ENCODE measurements at regions not wholly inside any gene's neighbourhood (a gene's known extent, or its start where the extent isn't known, plus 50 kb on each side); places are given as distances from the start of the nearest gene placed in this dataset.

- intact Hi-C loops (cut with DNase I): no loop called here
- DNase-seq (no peak), FAIRE-seq (no peak), ATAC-seq (no peak)
- H3K4me1 ChIP-seq: no peaks in the 10 kb centered on the region
- H3K4me3 ChIP-seq: no peak overlapping the region
- TF ChIP-seq, protein P1, sequence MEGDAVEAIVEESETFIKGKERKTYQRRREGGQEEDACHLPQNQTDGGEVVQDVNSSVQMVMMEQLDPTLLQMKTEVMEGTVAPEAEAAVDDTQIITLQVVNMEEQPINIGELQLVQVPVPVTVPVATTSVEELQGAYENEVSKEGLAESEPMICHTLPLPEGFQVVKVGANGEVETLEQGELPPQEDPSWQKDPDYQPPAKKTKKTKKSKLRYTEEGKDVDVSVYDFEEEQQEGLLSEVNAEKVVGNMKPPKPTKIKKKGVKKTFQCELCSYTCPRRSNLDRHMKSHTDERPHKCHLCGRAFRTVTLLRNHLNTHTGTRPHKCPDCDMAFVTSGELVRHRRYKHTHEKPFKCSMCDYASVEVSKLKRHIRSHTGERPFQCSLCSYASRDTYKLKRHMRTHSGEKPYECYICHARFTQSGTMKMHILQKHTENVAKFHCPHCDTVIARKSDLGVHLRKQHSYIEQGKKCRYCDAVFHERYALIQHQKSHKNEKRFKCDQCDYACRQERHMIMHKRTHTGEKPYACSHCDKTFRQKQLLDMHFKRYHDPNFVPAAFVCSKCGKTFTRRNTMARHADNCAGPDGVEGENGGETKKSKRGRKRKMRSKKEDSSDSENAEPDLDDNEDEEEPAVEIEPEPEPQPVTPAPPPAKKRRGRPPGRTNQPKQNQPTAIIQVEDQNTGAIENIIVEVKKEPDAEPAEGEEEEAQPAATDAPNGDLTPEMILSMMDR (IDR thresholded peaks at IDR 0.05): no peak
- no peak overlapping the region for H3K27ac ChIP-seq
- WGBS, 2 donors: 65 to 81% methylated on average over 4 of the region's 4 CpGs
- no peaks in the 10 kb centered on the region for H3K36me3 ChIP-seq
- no peaks in the 10 kb centered on the region for H3K27me3 ChIP-seq
- H3K9me3 ChIP-seq: no peaks in the 10 kb centered on the region
These were observed 1475.0 kb downstream of the SLITRK1 start for GRCh38 chr13:82407321-82407720.

GRCh38 chr13:82374719-82375118, 1507.6 kb downstream of the SLITRK1 start:
- DNase-seq: no peak

DNA sequence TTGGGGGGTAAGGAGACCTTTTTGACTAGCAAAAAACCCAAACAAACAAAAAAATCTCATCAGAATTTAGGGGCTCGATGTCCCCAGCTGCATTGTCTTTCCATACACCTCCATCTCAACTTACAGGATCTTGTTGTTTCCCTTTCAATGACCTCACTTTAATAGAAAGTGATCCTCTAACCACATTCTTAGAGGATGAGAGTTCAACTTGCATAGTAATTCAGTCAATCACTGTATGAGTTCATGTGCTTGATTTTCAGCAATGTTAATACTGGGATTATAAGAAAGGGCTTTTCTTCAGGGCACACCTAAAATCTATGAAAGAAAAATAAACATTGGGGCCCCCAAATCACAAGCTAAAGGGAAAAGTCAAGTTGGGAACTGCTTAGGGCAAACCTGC, 1512.0 kb downstream of the SLITRK1 start:
- DNase-seq (no peak), FAIRE-seq (no peak), ATAC-seq (no peak)
- Histone ChIP-seq H3K4me3 (no peak overlapping the region), H3K27me3 (no peaks in the 10 kb centered on the region), H3K4me1 (no peaks in the 10 kb centered on the region), H3K27ac (no peak overlapping the region), H3K36me3 (no peaks in the 10 kb centered on the region), H3K9me3 (no peaks in the 10 kb centered on the region)
- intact Hi-C loops (cut with DNase I): no loop called here
- TF ChIP-seq, protein P1 (IDR thresholded peaks at IDR 0.05): no peak
- WGBS, 2 donors: 70 to 82% methylated on average over 1 of the region's 1 CpG

More at GRCh38 chr13:82374719-82375118, 1507.6 kb downstream of the SLITRK1 start:
- Histone ChIP-seq H3K36me3 (no peaks in the 10 kb centered on the region), H3K9me3 (no peaks in the 10 kb centered on the region), H3K4me3 (no peak overlapping the region), H3K27me3 (no peaks in the 10 kb centered on the region), H3K27ac (no peak overlapping the region), H3K4me1 (no peaks in the 10 kb centered on the region)
- ATAC-seq (no peak), FAIRE-seq (no peak)
- intact Hi-C loops (cut with DNase I): no loop called here
- TF ChIP-seq, protein P1 (IDR thresholded peaks at IDR 0.05): no peak

- FAIRE-seq (no peak), ATAC-seq (no peak), DNase-seq (no peak)
- Histone ChIP-seq H3K27ac (no peak overlapping the region), H3K36me3 (no peaks in the 10 kb centered on the region), H3K27me3 (no peaks in the 10 kb centered on the region), H3K4me3 (no peak overlapping the region), H3K4me1 (no peaks in the 10 kb centered on the region), H3K9me3 (no peaks in the 10 kb centered on the region)
- intact Hi-C loops (cut with DNase I): no loop called here
- TF ChIP-seq, protein P1 (IDR thresholded peaks at IDR 0.05): no peak
These were observed 1517.7 kb downstream of the SLITRK1 start for GRCh38 chr13:82364525-82364924.

DNA sequence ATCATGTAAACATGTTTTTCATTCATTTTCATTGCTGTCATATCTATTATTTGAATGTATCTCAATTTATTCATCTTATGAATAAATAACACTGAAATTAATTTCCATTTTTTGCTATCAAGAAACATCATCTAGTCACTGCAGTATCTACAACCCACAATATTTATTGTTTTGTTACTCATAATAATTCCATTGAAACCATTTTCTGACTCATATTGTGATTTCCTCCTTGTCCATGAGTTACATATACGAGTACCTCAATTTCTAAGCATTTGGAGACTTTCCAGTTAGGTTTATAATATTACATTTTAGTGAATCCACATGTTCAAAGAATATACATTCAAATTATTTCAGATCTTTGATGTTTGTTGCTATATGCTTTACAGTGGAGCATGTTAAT, 1524.0 kb downstream of the SLITRK1 start:
- DNase-seq (no peak), FAIRE-seq (no peak), ATAC-seq (no peak)
- Histone ChIP-seq H3K27me3 (no peaks in the 10 kb centered on the region), H3K4me3 (no peak overlapping the region), H3K4me1 (no peaks in the 10 kb centered on the region), H3K9me3 (no peaks in the 10 kb centered on the region), H3K36me3 (no peaks in the 10 kb centered on the region), H3K27ac (no peak overlapping the region)
- 53 to 67% methylated on average over 1 of the region's 1 CpG for WGBS, 2 donors
- intact Hi-C loops (cut with DNase I): no loop called here
- TF ChIP-seq, protein P1 (IDR thresholded peaks at IDR 0.05): no peak

Measured in pancreas (tissue), 10 donors.